Mammary epithelial cell (primary cell): ENCODE measurements at regions not wholly inside any gene's neighbourhood (a gene's known extent, or its start where the extent isn't known, plus 50 kb on each side); places are given as distances from the start of the nearest gene placed in this dataset.

Source experiments
- EZH2 ChIP-seq: IDR thresholded peaks from 2 replicates; pipeline ENCODE4 v1.6.1; 2012; ENCODE audit warnings: low read length, inconsistent platforms, borderline replicate concordance
- TF ChIP-seq, protein P1 (sequence below), 2 donors: IDR thresholded peaks in 1 of 2; conservative IDR thresholded peaks in 1 of 2; 2 replicates each; pipeline ENCODE4 v1.5.1; 2011 to 2012; ENCODE audit warnings: inconsistent platforms in 2 of 2, low read length in 2 of 2, mild to moderate bottlenecking in 2 of 2, control low read depth in 1 of 2, low read depth in 1 of 2; ENCODE audit not compliant: insufficient read depth in 1 of 2; ENCODE audit errors: extremely low read depth in 1 of 2

DNA sequence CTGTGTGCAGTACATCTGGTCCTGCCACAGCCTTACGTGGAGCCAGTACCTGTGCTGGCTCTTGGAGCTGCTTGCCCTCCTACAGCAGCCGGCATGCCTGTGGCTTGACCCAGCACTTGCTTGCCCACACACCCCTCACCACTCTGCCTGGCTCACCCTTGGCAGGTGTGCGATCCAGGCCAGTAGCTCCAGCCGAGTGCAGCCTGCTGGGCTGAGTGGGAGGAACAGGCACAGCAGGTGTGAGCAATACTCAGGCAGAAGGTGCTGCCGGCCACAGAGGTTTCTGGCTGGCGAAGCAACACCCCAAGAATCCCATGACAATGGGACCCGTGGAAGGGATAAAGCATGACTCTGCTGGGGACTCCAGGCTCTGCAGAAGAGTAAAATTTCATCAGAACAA, 173.5 kb upstream of the ADCY1 start:
- TF ChIP-seq EZH2: no peak
- TF ChIP-seq, protein P1, sequence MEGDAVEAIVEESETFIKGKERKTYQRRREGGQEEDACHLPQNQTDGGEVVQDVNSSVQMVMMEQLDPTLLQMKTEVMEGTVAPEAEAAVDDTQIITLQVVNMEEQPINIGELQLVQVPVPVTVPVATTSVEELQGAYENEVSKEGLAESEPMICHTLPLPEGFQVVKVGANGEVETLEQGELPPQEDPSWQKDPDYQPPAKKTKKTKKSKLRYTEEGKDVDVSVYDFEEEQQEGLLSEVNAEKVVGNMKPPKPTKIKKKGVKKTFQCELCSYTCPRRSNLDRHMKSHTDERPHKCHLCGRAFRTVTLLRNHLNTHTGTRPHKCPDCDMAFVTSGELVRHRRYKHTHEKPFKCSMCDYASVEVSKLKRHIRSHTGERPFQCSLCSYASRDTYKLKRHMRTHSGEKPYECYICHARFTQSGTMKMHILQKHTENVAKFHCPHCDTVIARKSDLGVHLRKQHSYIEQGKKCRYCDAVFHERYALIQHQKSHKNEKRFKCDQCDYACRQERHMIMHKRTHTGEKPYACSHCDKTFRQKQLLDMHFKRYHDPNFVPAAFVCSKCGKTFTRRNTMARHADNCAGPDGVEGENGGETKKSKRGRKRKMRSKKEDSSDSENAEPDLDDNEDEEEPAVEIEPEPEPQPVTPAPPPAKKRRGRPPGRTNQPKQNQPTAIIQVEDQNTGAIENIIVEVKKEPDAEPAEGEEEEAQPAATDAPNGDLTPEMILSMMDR (conservative IDR thresholded peaks at IDR 0.05 in 1 of 2, IDR thresholded peaks at IDR 0.05 in 1 of 2; ENCODE audit: extremely low read depth in 1 of 2, insufficient read depth in 1 of 2, low read depth in 1 of 2, low read length in 2 of 2): no peak
